Neuronal stem cell (in vitro differentiated cells): ENCODE measurements at regions not wholly inside any gene's neighbourhood (a gene's known extent, or its start where the extent isn't known, plus 50 kb on each side); places are given as distances from the start of the nearest gene placed in this dataset.

Experiments
- DNase-seq: peaks from one replicate; pipeline ENCODE4 v3.0.0-alpha.2; 2013; ENCODE audit warnings: low spot score
- H2AFZ ChIP-seq: one replicate; pipeline ENCODE4 v1.6.1; 2013; ENCODE audit warnings: mild to moderate bottlenecking, low read length, inconsistent platforms
- H2AK5ac ChIP-seq: 2 replicates; pipeline ENCODE4 v1.6.1; 2013; ENCODE audit warnings: low read depth, mild to moderate bottlenecking, inconsistent platforms, low read length, moderate library complexity, mixed read lengths
- H2BK120ac ChIP-seq: 2 replicates; pipeline ENCODE4 v1.6.1; 2013; ENCODE audit warnings: low read depth, mild to moderate bottlenecking, inconsistent platforms, low read length, moderate library complexity, mixed read lengths
- H2BK12ac ChIP-seq: one replicate; pipeline ENCODE4 v1.6.1; 2013; ENCODE audit warnings: low read length, inconsistent platforms
- H2BK15ac ChIP-seq: 2 replicates; pipeline ENCODE4 v1.6.1; 2013; ENCODE audit warnings: mild to moderate bottlenecking, low read length, inconsistent platforms, mixed read lengths
- H2BK5ac ChIP-seq: one replicate; pipeline ENCODE4 v1.6.1; 2013; ENCODE audit warnings: inconsistent platforms, mild to moderate bottlenecking, low read length, moderate library complexity
- H3K14ac ChIP-seq: one replicate; pipeline ENCODE4 v1.6.1; 2013; ENCODE audit warnings: low read length, inconsistent platforms
- H3K18ac ChIP-seq: 2 replicates; pipeline ENCODE4 v1.6.1; 2013; ENCODE audit warnings: low read length, inconsistent platforms
- H3K23ac ChIP-seq: 2 replicates; pipeline ENCODE4 v1.6.1; 2013; ENCODE audit warnings: low read depth, mild to moderate bottlenecking, mixed read lengths, low read length, inconsistent platforms; ENCODE audit not compliant: poor library complexity
- H3K27ac ChIP-seq: replicated peaks from 3 replicates; pipeline ENCODE4 v1.5.1; 2013; ENCODE audit warnings: low read length, inconsistent platforms
- H3K27me3 ChIP-seq, 3 experiments: 2 replicates each; pipeline ENCODE4 v1.6.1; 2013; ENCODE audit warnings: low read length in 3 of 3, mild to moderate bottlenecking in 2 of 3, inconsistent platforms in 1 of 3, low read depth in 1 of 3, mixed read lengths in 1 of 3, moderate library complexity in 1 of 3; ENCODE audit not compliant: control insufficient read depth in 3 of 3, insufficient read depth in 3 of 3
- H3K36me3 ChIP-seq, 2 donors: replicated peaks in 1 of 2; 2 replicates each; pipeline ENCODE4 v1.6.1; 2013; ENCODE audit warnings: low read length in 2 of 2; ENCODE audit not compliant: control insufficient read depth in 2 of 2, insufficient read depth in 2 of 2
- H3K4ac ChIP-seq: 2 replicates; pipeline ENCODE4 v1.6.1; 2013; ENCODE audit warnings: inconsistent platforms, mild to moderate bottlenecking, low read length, moderate library complexity
- H3K4me1 ChIP-seq, 2 donors: 1 replicate in 1 of 2; 2 replicates in 1 of 2; pipeline ENCODE4 v1.6.1; 2013; ENCODE audit warnings: low read length in 2 of 2, low read depth in 1 of 2; ENCODE audit not compliant: control insufficient read depth in 2 of 2, insufficient read depth in 1 of 2
- H3K4me2 ChIP-seq: one replicate; pipeline ENCODE4 v1.6.1; 2013; ENCODE audit warnings: mild to moderate bottlenecking, low read length, inconsistent platforms; ENCODE audit not compliant: insufficient read depth, poor library complexity, severe bottlenecking
- H3K4me3 ChIP-seq, 2 donors: 2 replicates each; pipeline ENCODE4 v1.5.1; 2013; ENCODE audit warnings: low read length in 2 of 2, mild to moderate bottlenecking in 2 of 2, inconsistent platforms in 1 of 2, moderate library complexity in 1 of 2
- H3K79me1 ChIP-seq: one replicate; pipeline ENCODE4 v1.6.1; 2013; ENCODE audit warnings: low read depth, mild to moderate bottlenecking, inconsistent platforms, low read length, moderate library complexity
- H3K9ac ChIP-seq: one replicate; pipeline ENCODE4 v1.6.1; 2013; ENCODE audit warnings: mild to moderate bottlenecking, low read depth, low read length, inconsistent platforms; ENCODE audit not compliant: poor library complexity
- H3K9me3 ChIP-seq, 2 donors: replicated peaks in 1 of 2; 2 replicates each; pipeline versions ENCODE3 to v1.6.1; 2013; ENCODE audit warnings: low read length in 2 of 2, mild to moderate bottlenecking in 2 of 2, inconsistent platforms in 1 of 2, low read depth in 1 of 2, mixed read lengths in 1 of 2, moderate library complexity in 1 of 2; ENCODE audit not compliant: control insufficient read depth in 2 of 2, insufficient read depth in 1 of 2
- H4K8ac ChIP-seq: one replicate; pipeline ENCODE4 v1.6.1; 2013; ENCODE audit warnings: low read depth, mild to moderate bottlenecking, inconsistent platforms, low read length, moderate library complexity
- H4K91ac ChIP-seq: one replicate; pipeline ENCODE4 v1.6.1; 2013; ENCODE audit warnings: low read length, low read depth, mild to moderate bottlenecking, inconsistent platforms; ENCODE audit not compliant: poor library complexity
- WGBS, 2 donors: extraction: QIAGEN DNeasy Blood & Tissue Kit; methylation state at CpG; one replicate each; pipeline ENCODE4 v1.1.7; 2013; ENCODE audit warnings: missing lambda C conversion rate in 2 of 2, mixed read lengths in 1 of 2; ENCODE audit not compliant: insufficient read length in 2 of 2, insufficient replicate concordance in 1 of 2; ENCODE audit errors: extremely low coverage in 2 of 2; 5-methylcytosine and 5-hydroxymethylcytosine counted together

DNA sequence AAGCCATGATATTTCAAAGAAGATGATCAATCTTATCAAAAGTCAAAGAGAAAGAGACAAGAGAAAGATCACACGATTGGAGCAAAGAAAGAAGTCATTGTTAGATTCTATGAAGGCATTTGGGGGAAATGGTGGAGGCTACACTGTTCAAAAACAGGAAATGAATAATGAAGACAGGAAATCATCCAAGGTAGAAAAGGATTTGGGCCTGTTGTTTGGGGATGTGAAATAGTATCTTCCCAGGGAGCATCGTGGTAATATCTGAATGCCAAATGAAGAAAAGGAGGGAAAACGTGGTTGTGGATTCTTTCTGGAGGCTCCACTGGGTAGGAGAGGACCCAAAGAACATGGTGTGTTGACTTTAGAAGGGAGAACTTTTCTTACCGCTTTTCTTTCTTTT lies 482.4 kb downstream of the NLGN4X start:
- no peaks in the 10 kb centered on the region for H3K4me1 ChIP-seq
- H3K18ac ChIP-seq, result no peak overlapping the region
- H3K27me3 ChIP-seq, result no peaks in the 10 kb centered on the region
- H2BK15ac ChIP-seq, result no peak overlapping the region
- H3K4ac ChIP-seq, result no peak overlapping the region
- no peaks in the 10 kb centered on the region for H3K79me1 ChIP-seq
- H3K36me3 ChIP-seq, result no peaks in the 10 kb centered on the region
- H3K23ac ChIP-seq, result no peak overlapping the region
- WGBS, 2 donors, result no CpG with 5 or more reads among the region's 4 CpGs
- no peak overlapping the region for H2BK120ac ChIP-seq
- no peak overlapping the region for H3K4me2 ChIP-seq
- H3K9me3 ChIP-seq, result no peaks in the 10 kb centered on the region
- H3K9ac ChIP-seq, result no peak overlapping the region
- no peak overlapping the region for H3K27ac ChIP-seq
- no peak overlapping the region for H3K4me3 ChIP-seq
- DNase-seq, result no peak
- H4K8ac ChIP-seq, result no peak overlapping the region
- no peak overlapping the region for H2BK5ac ChIP-seq
- H2BK12ac ChIP-seq, result no peak overlapping the region
- no peak overlapping the region for H3K14ac ChIP-seq
- peak overlapping the region; percentile 66 for H2AFZ ChIP-seq
- no peak overlapping the region for H4K91ac ChIP-seq
- H2AK5ac ChIP-seq, result no peak overlapping the region

DNA sequence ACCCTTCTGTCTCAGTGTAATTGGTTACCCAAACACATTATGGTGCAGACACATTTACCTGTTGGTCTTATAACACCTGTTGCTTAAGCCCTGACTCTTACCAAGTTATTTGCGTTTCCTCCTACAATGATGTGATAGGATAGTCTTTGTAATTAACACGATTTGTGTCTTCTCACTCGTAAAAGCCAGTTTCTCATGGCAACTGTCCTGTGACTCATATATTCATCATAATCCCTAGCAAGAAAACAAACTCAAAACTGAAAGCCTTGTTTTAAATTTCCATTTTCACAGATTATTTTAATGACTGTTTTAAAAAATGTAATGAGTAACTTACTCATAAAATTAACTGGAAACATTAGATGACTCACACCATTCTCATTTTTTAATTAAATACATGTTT lies 495.2 kb downstream of the NLGN4X start:
- Histone ChIP-seq H4K8ac (no peak overlapping the region), H3K14ac (no peak overlapping the region), H2BK15ac (no peak overlapping the region), H3K36me3 (no peaks in the 10 kb centered on the region), H2AK5ac (no peak overlapping the region), H2BK120ac (no peak overlapping the region), H3K9me3 (no peaks in the 10 kb centered on the region), H3K79me1 (no peaks in the 10 kb centered on the region), H2BK12ac (no peak overlapping the region), H3K27me3 (no peaks in the 10 kb centered on the region), H3K4me1 (no peaks in the 10 kb centered on the region), H3K9ac (no peak overlapping the region), H3K4me2 (no peak overlapping the region), H3K4me3 (no peak overlapping the region), H4K91ac (no peak overlapping the region), H2AFZ (no peak overlapping the region), H3K4ac (no peak overlapping the region), H3K23ac (no peak overlapping the region), H2BK5ac (no peak overlapping the region), H3K27ac (no peak overlapping the region), H3K18ac (no peak overlapping the region)
- WGBS, 2 donors, result no CpG with 5 or more reads among the region's 3 CpGs
- no peak for DNase-seq

DNA sequence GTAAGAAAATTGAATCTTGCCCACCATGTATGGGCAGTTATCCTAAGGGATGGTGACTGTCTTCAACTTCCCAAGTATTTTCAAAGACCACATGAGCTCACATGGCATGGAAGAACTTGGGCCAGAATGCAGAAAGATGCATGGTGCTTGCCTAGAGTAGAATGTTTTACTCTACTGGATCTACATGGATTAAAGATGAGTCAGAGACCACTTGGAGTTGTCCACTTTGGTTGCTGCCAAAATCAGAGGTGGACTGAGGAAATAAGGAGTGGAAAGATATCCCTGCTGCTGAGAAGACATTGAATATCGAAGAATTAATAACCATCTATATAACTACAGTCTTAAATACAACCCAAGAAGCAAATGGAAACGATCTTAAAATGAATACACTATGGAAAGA lies 498.1 kb downstream of the NLGN4X start:
- no peaks in the 10 kb centered on the region for H3K4me1 ChIP-seq
- no peak overlapping the region for H2AFZ ChIP-seq
- no peak overlapping the region for H2BK120ac ChIP-seq
- WGBS, 2 donors, result no CpG with 5 or more reads among the region's 2 CpGs
- H3K4me3 ChIP-seq, result no peak overlapping the region
- DNase-seq, result no peak
- no peak overlapping the region for H3K4ac ChIP-seq
- H3K4me2 ChIP-seq, result no peak overlapping the region
- H3K79me1 ChIP-seq, result no peaks in the 10 kb centered on the region
- no peaks in the 10 kb centered on the region for H3K27me3 ChIP-seq
- no peak overlapping the region for H2BK12ac ChIP-seq
- no peak overlapping the region for H4K8ac ChIP-seq
- no peak overlapping the region for H2AK5ac ChIP-seq
- H3K14ac ChIP-seq, result no peak overlapping the region
- H2BK15ac ChIP-seq, result no peak overlapping the region
- no peak overlapping the region for H3K18ac ChIP-seq
- no peaks in the 10 kb centered on the region for H3K36me3 ChIP-seq
- H3K27ac ChIP-seq, result no peak overlapping the region
- no peak overlapping the region for H2BK5ac ChIP-seq
- no peaks in the 10 kb centered on the region for H3K9me3 ChIP-seq
- H3K9ac ChIP-seq, result no peak overlapping the region
- no peak overlapping the region for H4K91ac ChIP-seq
- H3K23ac ChIP-seq, result no peak overlapping the region

DNA sequence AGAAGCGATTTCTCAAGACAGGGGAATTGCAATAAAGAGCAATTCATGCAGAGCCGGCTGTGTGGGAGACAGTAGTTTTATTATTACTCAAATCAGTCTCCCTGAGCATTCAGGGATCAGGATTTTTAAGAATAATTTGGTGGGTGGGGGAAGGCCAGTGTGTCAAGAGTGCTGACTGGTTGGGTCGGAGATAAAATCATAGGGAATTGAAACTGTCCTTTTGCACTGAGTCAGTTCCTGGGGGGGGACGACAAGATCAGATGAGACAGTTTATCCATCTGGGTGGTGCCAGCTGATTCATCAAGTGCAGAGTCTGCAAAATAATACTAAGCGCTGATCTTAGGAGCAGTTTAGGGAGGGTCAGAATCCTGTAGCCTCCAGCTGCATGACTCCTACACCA lies 502.4 kb downstream of the NLGN4X start:
- H2BK15ac ChIP-seq, result no peak overlapping the region

More for the DNA sequence above, 502.4 kb downstream of the NLGN4X start:
- no peak overlapping the region for H4K91ac ChIP-seq
- no peak overlapping the region for H3K4me3 ChIP-seq
- H4K8ac ChIP-seq, result no peak overlapping the region
- no peak overlapping the region for H3K9ac ChIP-seq
- no peak overlapping the region for H2AK5ac ChIP-seq
- no peak overlapping the region for H3K4me2 ChIP-seq
- H3K9me3 ChIP-seq, result no peaks in the 10 kb centered on the region
- no peaks in the 10 kb centered on the region for H3K27me3 ChIP-seq
- H3K14ac ChIP-seq, result no peak overlapping the region
- H3K27ac ChIP-seq, result no peak overlapping the region
- WGBS, 2 donors, result no CpG with 5 or more reads among the region's 5 CpGs
- H2BK120ac ChIP-seq, result no peak overlapping the region
- no peak for DNase-seq
- no peak overlapping the region for H3K4ac ChIP-seq
- no peaks in the 10 kb centered on the region for H3K4me1 ChIP-seq
- H3K79me1 ChIP-seq, result no peaks in the 10 kb centered on the region
- H3K18ac ChIP-seq, result no peak overlapping the region
- no peak overlapping the region for H2AFZ ChIP-seq
- H2BK12ac ChIP-seq, result no peak overlapping the region
- no peak overlapping the region for H2BK5ac ChIP-seq
- no peak overlapping the region for H3K23ac ChIP-seq
- H3K36me3 ChIP-seq, result no peaks in the 10 kb centered on the region
